GM18909 (cell line): ENCODE measurements at regions not wholly inside any gene's neighbourhood (a gene's known extent, or its start where the extent isn't known, plus 50 kb on each side); places are given as distances from the start of the nearest gene placed in this dataset.
"Not testable (repeated sequence)": the region's sequence is repeated elsewhere in the genome, so short reads cannot be mapped to it uniquely, and the experiment has no call there.

ENCODE experiments used
- ATAC-seq: cut with Tn5 transposase; IDR thresholded peaks from one replicate; pipeline ENCODE4 v1.9.1; 2021; ENCODE audit warnings: mild to moderate bottlenecking; ENCODE audit not compliant: unreplicated experiment, poor library complexity

DNA sequence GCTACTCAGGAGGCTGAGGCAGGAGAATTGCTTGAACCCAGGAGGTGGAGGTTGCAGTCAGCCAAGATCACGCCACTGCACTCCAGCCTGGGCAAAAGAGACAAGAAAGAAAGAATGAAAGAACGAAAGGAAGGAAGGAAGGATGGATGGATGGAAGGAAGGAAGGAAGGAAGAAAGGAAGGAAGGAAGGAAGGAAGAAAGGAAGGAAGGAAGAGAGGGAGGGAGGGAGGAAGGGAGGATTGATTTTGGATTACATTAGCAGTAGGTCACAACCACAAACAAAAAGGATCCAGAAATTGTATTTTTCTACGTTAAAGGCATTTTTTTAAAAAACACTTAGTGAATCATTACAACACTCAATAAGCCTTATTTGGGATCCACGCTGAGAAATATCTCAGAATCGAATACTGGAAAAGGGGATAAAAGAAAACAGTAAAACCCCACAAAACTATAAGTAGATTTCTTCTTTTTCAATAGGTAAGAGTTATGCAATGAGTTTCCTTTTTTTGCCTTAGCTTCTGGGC, 136.9 kb upstream of the FREM1 start:
- ATAC-seq, result no peak

GRCh38 chr9:15033316-15033715, 123.1 kb upstream of the FREM1 start:
- ATAC-seq, result no peak

DNA sequence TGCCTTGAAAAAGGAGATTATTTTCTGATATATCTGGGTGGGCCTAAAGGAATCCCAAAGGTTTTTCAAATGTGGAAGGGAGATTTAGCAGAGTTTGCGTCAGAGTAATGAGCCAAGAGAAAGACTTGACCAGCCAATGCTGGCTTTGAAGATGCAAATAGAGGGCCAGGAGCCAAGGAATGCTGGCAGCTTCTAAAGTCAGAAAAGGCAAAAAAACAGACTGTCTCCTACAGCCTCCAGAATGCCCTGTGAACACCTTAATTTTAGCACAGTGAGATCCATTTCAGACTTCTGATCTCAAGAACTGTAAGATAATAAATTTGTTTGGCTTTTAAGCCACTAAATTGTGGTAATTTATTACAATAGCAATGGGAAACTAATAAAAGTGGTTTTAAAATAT, 122.6 kb upstream of the FREM1 start:
- ATAC-seq, result no peak

GRCh38 chr9:15021146-15021545, 110.9 kb upstream of the FREM1 start:
- ATAC-seq, result no peak

- no peak for ATAC-seq
Observed at GRCh38 chr9:15018096-15018637, 107.9 kb upstream of the FREM1 start.

- no peak for ATAC-seq
Observed at GRCh38 chr9:15010581-15010980, 100.4 kb upstream of the FREM1 start.

DNA sequence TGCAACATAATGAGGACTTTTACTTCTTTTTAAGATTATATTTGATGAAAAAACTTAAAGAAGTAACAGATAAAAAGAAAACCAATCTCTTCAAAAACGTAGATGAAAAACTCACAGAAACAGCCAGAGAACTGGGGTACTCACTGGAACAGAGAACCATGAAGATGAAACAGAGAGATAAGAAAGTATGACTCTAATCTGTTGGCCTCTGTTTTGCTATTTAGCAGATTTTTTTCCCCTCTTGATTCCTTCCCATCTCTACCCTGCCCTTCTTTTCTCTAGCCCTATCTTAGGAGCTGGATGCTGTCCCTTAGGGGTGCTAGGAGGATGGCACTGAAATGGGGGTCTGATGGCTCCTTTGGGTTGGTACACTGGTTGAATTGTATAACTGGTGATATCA, 97.5 kb upstream of the FREM1 start:
- ATAC-seq, result no peak

- ATAC-seq, result no peak
Observed at GRCh38 chr9:14994738-14995137, 84.5 kb upstream of the FREM1 start.

- no peak for ATAC-seq
Observed at GRCh38 chr9:14993901-14994554, 83.8 kb upstream of the FREM1 start.

- peak; percentile 55 for ATAC-seq
Observed at GRCh38 chr9:14993061-14993800, 83.0 kb upstream of the FREM1 start.

DNA sequence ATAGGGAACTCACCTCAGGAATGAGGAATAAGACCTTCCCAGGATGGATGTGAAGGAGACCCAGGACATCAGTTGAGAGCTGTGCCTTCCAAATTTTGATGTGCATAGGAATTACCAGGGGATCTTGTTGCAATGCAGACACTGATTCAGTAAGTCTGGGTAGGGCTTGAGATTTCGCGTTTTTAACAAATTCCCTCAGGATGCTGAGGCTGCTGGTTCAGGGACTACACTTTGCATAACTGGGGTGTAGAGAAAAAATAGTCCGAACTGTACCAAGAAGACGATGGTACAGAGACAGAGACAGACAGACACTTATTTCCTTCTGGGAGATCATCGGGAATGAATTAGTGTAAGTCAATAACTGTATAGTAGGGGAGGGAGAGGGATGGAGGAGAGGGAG, 82.3 kb upstream of the FREM1 start:
- ATAC-seq, result no peak

- no peak for ATAC-seq
Observed at GRCh38 chr9:14992081-14992480, 81.9 kb upstream of the FREM1 start.

- ATAC-seq, result not testable (repeated sequence)
Observed at GRCh38 chr9:14990647-14991046, 80.4 kb upstream of the FREM1 start.

DNA sequence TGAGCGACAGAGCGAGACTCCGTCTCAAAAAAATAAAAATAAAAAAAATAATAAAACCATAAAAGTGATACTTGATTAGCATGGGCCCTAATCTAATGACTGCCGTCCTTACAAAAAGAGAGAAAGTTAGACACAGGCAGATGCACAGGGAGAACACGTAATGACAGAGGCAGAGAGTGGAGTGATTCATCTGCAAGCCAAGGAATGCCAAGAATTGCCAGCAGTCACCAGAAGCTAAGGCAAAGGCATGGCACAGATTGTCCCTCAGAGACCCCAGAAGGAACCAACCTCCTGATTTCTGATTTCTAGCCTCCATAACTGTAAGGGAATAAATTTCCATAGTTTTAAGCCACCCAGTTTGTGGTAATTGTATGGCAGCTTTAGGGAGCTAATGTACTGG, 79.6 kb upstream of the FREM1 start:
- no peak for ATAC-seq

DNA sequence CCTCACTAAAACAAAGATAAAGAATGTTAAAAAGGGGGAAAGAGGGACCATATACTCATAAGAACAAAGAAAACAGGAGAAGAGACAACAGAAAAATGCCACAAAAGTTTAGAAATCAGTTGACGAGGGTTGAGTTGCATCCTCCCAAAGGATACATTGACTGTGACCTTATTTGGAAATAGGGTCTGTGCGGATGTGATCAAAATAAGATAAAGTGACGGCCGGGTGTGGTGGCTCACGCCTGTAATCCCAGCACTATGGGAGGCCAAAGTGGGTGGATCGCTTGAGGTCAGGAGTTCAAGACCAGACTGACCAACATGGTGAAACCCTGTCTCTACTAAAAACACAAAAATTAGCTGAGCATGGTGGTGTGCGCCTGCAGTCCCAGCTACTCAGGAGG, 79.1 kb upstream of the FREM1 start:
- not testable (repeated sequence) for ATAC-seq

DNA sequence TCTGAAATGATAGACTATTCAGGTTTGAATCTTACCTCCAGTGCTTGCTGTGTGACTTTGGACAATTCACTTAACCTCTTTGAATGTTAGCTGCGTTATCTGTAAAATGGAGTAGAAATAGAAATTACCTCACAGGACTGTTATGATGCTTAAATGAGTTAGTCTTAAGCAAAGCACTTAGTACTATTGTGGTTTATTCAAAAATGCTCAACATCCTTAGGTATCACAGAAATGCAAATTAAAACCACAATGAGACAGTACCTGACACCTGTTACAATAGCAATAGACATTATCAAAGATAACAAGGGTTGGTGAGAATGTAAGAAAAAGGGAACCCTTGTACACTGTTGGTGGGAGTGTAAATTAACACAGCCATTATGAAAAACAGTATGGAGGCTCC, 77.6 kb upstream of the FREM1 start:
- peak; percentile 69 for ATAC-seq

DNA sequence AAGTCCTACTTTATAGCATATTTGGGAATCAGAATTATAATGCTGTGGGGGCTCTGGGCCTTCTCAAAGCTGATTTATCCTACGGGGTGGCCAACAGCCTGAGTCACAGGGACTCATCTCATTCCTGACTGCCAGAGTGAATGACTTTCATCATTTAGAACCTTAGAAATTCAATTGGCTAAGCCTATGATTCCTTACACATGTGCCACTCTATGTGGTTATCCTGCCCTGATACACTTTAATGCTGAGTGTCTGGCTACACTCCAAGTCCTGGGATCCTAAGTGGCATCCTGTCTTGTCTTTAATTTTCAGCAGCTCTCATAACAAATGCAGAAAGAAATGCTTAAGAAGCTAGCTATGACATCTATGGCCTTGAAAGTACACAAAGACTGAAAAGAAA, 75.2 kb upstream of the FREM1 start:
- ATAC-seq, result no peak

- no peak for ATAC-seq
Observed at GRCh38 chr9:14983599-14983998, 73.4 kb upstream of the FREM1 start.

DNA sequence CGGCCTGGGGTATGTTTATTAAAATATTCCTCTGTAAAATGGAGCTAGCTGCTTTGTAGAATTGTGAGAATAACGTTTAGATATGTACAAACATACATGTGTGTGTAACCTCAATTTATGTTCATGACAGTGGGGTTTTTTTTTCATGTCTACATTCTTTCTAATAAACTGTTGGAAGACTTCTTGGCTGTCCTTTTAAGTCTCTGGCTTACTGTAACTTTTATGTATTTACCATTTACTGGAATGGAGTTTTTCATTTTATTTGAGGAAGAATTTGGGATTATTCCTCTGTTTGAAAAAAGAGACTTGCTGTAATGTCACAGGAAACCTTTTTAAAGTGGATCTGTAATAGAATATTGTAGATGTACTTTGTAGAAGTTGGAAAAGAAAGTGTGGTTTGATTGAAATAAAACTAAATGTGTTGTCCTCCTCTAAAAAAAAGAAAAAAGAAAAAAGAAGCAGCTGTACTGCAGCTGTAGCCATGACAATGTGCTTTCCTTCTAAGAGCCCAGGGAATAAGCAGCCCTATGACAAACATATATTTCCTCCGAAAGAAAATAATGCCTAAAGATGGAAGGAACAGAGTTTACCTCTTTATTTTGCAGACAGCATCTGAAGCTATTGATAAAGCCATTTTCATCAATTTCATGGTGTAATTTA, 71.2 kb upstream of the FREM1 start:
- no peak for ATAC-seq

GRCh38 chr9:14978022-14979000, 68.1 kb upstream of the FREM1 start:
- ATAC-seq, result no peak
